Choroid plexus epithelial cell (primary cell): ENCODE measurements at regions not wholly inside any gene's neighbourhood (a gene's known extent, or its start where the extent isn't known, plus 50 kb on each side); places are given as distances from the start of the nearest gene placed in this dataset.

ENCODE experiments used
- DNase-seq: peaks from one replicate; pipeline ENCODE4 v3.0.0-alpha.2; 2010; ENCODE audit warnings: low read depth
- H3K4me3 ChIP-seq: 2 replicates; pipeline ENCODE4 v1.5.1; 2011; ENCODE audit warnings: low read depth, mild to moderate bottlenecking, control low read depth, low read length, moderate library complexity
- CTCF ChIP-seq: conservative IDR thresholded peaks from 2 replicates; pipeline ENCODE4 v1.5.1; 2011; ENCODE audit warnings: low read depth, mild to moderate bottlenecking, control low read depth, inconsistent platforms, low read length, moderate library complexity

GRCh38 chr13:111399334-111399733 lies 78.9 kb downstream of the TEX29 start:
- no peak overlapping the region for H3K4me3 ChIP-seq
- no peak for DNase-seq
- TF ChIP-seq CTCF: no peak

GRCh38 chr13:111399776-111400538 lies 79.5 kb downstream of the TEX29 start:
- H3K4me3 ChIP-seq: no peak overlapping the region
- no peak for TF ChIP-seq CTCF
- DNase-seq: no peak

- no peak for TF ChIP-seq CTCF
- no peak overlapping the region for H3K4me3 ChIP-seq
- DNase-seq: no peak
Observed at GRCh38 chr13:111401151-111401550, 80.7 kb downstream of the TEX29 start.

GRCh38 chr13:111401755-111402154 lies 81.3 kb downstream of the TEX29 start:
- no peak for DNase-seq
- no peak for TF ChIP-seq CTCF
- no peak overlapping the region for H3K4me3 ChIP-seq

- DNase-seq: no peak
Observed at GRCh38 chr13:111402441-111402840, 82.0 kb downstream of the TEX29 start.

GRCh38 chr13:111403266-111403665 lies 82.8 kb downstream of the TEX29 start:
- DNase-seq: no peak
- no peak overlapping the region for H3K4me3 ChIP-seq
- no peak for TF ChIP-seq CTCF

More at GRCh38 chr13:111402441-111402840, 82.0 kb downstream of the TEX29 start:
- no peak for TF ChIP-seq CTCF
- H3K4me3 ChIP-seq: no peak overlapping the region

GRCh38 chr13:111404746-111405145 lies 84.3 kb downstream of the TEX29 start:
- TF ChIP-seq CTCF: no peak
- H3K4me3 ChIP-seq: no peak overlapping the region
- no peak for DNase-seq
